GM12874 (cell line): ENCODE measurements at regions not wholly inside any gene's neighbourhood (a gene's known extent, or its start where the extent isn't known, plus 50 kb on each side); places are given as distances from the start of the nearest gene placed in this dataset.

ENCODE experiments used
- TF ChIP-seq, protein P1 (sequence below): IDR thresholded peaks from 2 replicates; pipeline ENCODE4 v1.5.1; 2011; ENCODE audit warnings: low read depth, mild to moderate bottlenecking, control low read depth, low read length, moderate library complexity; ENCODE audit not compliant: insufficient read depth

DNA sequence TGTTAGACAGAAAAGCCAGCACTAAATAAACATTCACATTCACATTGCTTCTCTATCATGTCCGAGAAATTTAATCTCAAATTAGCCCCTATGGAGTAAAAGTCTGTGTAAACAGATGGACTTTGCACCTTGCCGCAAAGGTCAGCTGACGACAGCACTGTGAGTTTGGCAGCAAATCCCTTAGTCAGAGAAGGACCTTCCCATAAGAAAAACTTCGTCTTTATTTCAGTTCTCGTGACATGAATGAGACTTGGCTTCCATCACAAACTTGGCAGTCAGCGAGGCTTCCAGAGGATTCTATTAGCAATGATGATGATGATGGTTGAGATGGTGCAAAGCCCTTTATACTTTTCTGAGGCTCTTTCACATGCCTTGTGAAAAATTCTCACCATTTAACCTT, 133.7 kb upstream of the IFNGR1 start:
- TF ChIP-seq, protein P1, sequence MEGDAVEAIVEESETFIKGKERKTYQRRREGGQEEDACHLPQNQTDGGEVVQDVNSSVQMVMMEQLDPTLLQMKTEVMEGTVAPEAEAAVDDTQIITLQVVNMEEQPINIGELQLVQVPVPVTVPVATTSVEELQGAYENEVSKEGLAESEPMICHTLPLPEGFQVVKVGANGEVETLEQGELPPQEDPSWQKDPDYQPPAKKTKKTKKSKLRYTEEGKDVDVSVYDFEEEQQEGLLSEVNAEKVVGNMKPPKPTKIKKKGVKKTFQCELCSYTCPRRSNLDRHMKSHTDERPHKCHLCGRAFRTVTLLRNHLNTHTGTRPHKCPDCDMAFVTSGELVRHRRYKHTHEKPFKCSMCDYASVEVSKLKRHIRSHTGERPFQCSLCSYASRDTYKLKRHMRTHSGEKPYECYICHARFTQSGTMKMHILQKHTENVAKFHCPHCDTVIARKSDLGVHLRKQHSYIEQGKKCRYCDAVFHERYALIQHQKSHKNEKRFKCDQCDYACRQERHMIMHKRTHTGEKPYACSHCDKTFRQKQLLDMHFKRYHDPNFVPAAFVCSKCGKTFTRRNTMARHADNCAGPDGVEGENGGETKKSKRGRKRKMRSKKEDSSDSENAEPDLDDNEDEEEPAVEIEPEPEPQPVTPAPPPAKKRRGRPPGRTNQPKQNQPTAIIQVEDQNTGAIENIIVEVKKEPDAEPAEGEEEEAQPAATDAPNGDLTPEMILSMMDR, result no peak

DNA sequence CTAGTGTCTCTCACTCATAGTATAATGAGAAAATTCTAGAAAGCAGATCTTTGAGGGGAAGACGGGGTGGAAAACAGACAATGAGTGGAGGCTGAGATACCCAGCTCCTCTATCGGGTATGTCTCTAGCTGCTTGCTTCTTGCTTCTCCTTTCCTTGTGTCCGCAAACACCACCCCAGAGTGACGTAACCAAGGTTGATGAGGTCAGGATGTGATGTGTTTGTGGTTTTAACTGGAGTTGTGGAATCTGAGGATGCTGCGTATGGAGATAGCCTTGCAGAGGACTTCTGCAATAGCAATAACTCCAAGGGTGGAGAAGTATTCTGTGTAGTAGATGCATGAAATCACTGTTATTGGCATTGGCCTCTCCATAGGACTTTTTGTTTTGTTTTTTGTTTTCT, 132.7 kb upstream of the IFNGR1 start:
- TF ChIP-seq, protein P1, result no peak

DNA sequence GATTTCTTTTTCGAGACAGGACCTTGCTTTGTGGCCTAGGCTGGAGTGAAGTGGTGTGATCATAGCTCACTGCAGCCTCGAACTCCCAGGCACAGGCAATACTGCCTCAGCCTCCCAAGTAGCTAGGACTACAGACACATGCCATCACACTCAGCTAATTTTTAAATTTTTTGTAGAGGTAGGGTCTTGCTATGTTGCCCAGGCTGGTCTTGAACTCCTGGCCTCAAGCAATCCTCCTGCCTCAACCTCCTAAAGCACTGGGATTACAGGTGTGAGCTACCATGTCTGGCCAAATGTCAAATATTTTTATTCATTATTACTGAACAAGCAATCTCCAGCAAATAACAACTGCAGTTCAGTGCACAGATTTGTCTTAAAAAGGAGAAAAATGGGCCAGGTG, 131.7 kb upstream of the IFNGR1 start:
- TF ChIP-seq, protein P1, result no peak

DNA sequence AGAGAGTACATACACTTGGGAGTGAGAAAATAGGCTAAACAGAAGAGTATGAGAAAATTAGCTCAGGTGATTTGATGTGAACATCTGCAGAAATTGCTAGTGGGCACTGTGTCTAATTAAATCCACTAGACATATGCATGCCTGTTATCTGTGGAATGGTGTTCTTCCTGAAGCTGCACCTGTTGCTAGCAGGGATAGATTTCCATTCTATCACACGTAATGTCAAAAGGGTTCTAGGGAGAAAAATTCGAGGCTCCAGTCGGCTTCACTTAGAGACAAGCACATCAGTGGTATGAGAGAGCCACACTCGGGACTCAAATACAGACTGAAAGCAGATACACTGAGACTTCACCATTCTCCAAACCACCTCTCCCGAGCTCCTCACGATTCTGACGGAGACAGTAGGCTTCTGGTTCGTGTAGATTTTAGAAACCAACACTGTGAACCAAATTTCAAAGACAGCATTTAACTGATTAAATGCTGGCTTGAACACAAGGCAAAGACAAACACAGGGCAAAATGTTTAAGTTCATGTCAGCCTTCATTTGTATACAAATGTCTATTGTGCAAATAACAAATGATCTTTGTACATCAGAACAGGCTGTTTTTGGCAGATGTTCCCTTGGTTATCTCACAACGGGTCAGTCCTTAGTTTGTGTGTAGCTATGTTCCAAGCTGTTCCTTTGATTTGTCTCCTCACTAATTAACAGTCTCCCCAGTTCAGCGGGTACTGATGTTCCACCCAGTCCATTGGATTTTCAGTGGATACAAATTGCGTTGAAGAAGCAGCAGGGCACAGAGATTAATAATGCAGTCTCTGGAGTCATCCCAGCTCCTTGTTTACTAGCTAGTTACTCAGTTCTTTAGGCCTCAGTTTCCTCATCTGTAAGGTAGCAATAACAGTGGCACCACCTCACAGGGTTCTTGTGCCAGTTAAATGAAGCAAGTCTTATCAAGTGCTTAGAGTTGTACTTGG, 131.0 kb upstream of the IFNGR1 start:
- TF ChIP-seq, protein P1, result no peak

DNA sequence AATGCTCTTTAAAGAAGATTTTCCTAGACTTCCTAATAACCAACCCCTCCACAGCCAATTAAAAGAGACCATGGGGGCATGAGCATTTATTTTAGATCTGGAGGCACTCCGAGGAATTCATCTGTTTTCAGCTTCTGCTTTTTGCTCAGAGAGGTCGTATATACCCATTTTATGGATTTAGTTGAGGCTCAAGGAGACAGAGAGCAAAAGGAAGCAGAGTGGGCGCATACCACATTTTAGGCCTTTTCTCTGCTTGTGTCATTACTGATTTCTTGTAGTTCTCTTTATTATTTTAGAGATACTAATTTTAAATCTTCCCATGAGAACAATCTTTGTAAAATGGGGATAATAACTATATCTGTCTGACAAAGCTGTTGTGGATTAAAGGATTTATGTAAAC, 129.6 kb upstream of the IFNGR1 start:
- TF ChIP-seq, protein P1, result no peak

DNA sequence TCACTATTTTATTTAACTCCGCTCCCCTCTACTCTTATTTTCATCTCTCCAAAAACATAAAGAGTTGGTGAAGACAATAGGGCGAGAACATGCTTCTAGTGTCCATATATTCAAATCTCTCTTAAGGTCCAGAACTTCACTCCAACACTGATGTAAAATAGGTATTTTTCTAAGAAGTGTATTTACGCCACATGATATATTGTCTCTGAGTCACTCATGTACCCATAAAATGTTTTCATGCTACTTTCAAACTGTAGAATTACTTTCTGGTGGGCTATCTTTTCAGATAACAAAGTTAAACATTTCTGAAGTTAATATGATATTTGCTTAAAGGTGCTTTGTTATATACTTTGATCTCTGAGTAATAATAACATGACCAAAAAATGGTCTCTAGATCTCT, 124.1 kb upstream of the IFNGR1 start:
- TF ChIP-seq, protein P1, result no peak

DNA sequence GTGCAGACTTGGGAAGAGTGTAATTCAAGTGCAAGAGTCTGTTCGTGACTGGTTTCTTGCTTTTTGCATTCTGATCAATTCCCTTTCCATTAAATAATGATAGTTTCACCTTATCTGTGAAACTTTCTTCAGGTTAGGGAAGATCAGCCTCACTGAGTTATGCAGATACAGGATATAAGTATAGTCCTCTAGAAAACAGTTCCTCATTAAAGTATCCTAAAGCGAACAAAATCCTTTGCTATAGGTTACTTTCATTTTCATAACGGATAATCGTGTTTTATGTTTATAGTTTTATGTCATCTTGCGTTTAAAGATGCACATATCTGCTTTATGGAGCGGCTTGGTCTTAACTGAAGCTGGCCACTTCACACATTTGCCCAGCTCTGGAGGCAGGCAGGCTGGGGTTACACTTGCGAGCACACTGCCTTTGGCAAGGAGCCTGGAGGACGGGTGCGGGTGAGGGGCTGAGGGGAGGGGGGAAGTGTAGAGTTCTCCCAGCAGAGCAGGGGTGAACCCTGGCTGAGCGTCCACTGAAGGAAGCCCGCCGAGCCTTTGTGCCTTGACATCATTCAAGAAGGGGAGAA, 123.5 kb upstream of the IFNGR1 start:
- TF ChIP-seq, protein P1, result no peak
